NCI-H1417 (cell line): ENCODE measurements at regions not wholly inside any gene's neighbourhood (a gene's known extent, or its start where the extent isn't known, plus 50 kb on each side); places are given as distances from the start of the nearest gene placed in this dataset.
"Not testable (repeated sequence)": the region's sequence is repeated elsewhere in the genome, so short reads cannot be mapped to it uniquely, and the experiment has no call there.

Experiments
- DNase-seq, 3 experiments: peaks; one replicate each; lab custom pipeline; 2025; lab: John Stamatoyannopoulos, UW

- no peak for DNase-seq
Measured at GRCh38 chr6:94902974-94903628, 674.2 kb upstream of the MANEA start.

- no peak for DNase-seq
Measured at GRCh38 chr6:94899191-94899590, 678.1 kb upstream of the MANEA start.

GRCh38 chr6:94894300-94894699 lies 683.0 kb upstream of the MANEA start:
- DNase-seq = no peak

- DNase-seq = no peak
Measured at GRCh38 chr6:94893327-94893726, 684.0 kb upstream of the MANEA start.

- DNase-seq = not testable (repeated sequence)
Measured at GRCh38 chr6:94873819-94874218, 703.5 kb upstream of the MANEA start.

GRCh38 chr6:94862112-94862511 lies 715.2 kb upstream of the MANEA start:
- no peak for DNase-seq

- no peak for DNase-seq
Measured at GRCh38 chr6:94859924-94860323, 717.4 kb upstream of the MANEA start.

GRCh38 chr6:94856999-94857398 lies 720.3 kb upstream of the MANEA start:
- DNase-seq = not testable (repeated sequence)

- DNase-seq = not testable (repeated sequence)
Measured at GRCh38 chr6:94851329-94851728, 726.0 kb upstream of the MANEA start.

GRCh38 chr6:94845742-94846141 lies 731.6 kb upstream of the MANEA start:
- peak in 2 of 3 experiments; percentile 1 to 33 for DNase-seq

GRCh38 chr6:94835264-94835663 lies 742.1 kb upstream of the MANEA start:
- DNase-seq = no peak

- no peak for DNase-seq
Measured at GRCh38 chr6:94813806-94814205, 763.5 kb upstream of the MANEA start.

- no peak for DNase-seq
Measured at GRCh38 chr6:94801344-94801743, 776.0 kb upstream of the MANEA start.

- no peak for DNase-seq
Measured at GRCh38 chr6:94785514-94785913, 791.8 kb upstream of the MANEA start.

GRCh38 chr6:94785081-94785480 lies 792.3 kb upstream of the MANEA start:
- peak in 1 of 3 experiments; percentile 60 for DNase-seq

- no peak for DNase-seq
Measured at GRCh38 chr6:94769197-94769596, 808.1 kb upstream of the MANEA start.

GRCh38 chr6:94751641-94752329 lies 825.5 kb upstream of the MANEA start:
- no peak for DNase-seq

GRCh38 chr6:94736236-94736635 lies 841.1 kb upstream of the MANEA start:
- DNase-seq = no peak

- no peak for DNase-seq
Measured at GRCh38 chr6:94735270-94735669, 842.1 kb upstream of the MANEA start.

- DNase-seq = no peak
Measured at GRCh38 chr6:94734751-94735150, 842.6 kb upstream of the MANEA start.

- DNase-seq = no peak
Measured at GRCh38 chr6:94733066-94733465, 844.3 kb upstream of the MANEA start.

- no peak for DNase-seq
Measured at GRCh38 chr6:94727710-94728109, 849.6 kb upstream of the MANEA start.

- DNase-seq = no peak
Measured at GRCh38 chr6:94721459-94721858, 855.9 kb upstream of the MANEA start.

- no peak for DNase-seq
Measured at GRCh38 chr6:94713446-94713845, 863.9 kb upstream of the MANEA start.
